HCT116 (cell line): ENCODE measurements at regions not wholly inside any gene's neighbourhood (a gene's known extent, or its start where the extent isn't known, plus 50 kb on each side); places are given as distances from the start of the nearest gene placed in this dataset.

Source experiments
- ATAC-seq: fragments of 200-7000 bp; cut with Tn5 transposase; 2 replicates; pipeline ENCODE4 v1.9.1; 2020; ENCODE audit warnings: mild to moderate bottlenecking, moderate library complexity
- BruUV-seq: library from RNA; stranded (reverse); fragments of 400-500 nt; replicated peaks from 2 replicates; lab custom pipeline; 2021; lab: Mats Ljungman, UMichigan
- CTCF ChIA-PET: fragments of 300-600 bp; sonication (Branson Sonifier 250); formaldehyde crosslinking; loops from one replicate; lab custom pipeline; 2021; ENCODE audit warnings: antibody characterized with exemption; lab: Charles Lee
- POLR2A ChIA-PET: fragments of 300-600, 350-600 bp; sonication (Branson Sonifier 250); formaldehyde crosslinking; loops from one replicate; lab custom pipeline; 2021; ENCODE audit warnings: antibody characterized with exemption; lab: Charles Lee
- RAD21 ChIA-PET, 2 experiments: fragments of 300-600 bp; sonication (Branson Sonifier 250); formaldehyde crosslinking; loops; one replicate each; lab custom pipeline; 2023; ENCODE audit warnings: low total read pairs in 2 of 2; ENCODE audit not compliant: uncharacterized antibody in 2 of 2, unreplicated experiment in 2 of 2, low non-redundant PET in 1 of 2; lab: Charles Lee
- DNase-seq: peaks from one replicate; pipeline ENCODE4 v3.0.0-alpha.2; 2010; ENCODE audit warnings: low read depth, low spot score
- H2AFZ ChIP-seq: fragments of 200-600 bp; shearing (Covaris generic), sonication (generic); 2 replicates; pipeline ENCODE4 v1.6.1; 2017; ENCODE audit warnings: low read depth, mixed run types, mixed read lengths, antibody characterized with exemption, low read length; ENCODE audit not compliant: poor library complexity, severe bottlenecking
- H3K27ac ChIP-seq: 2 replicates; pipeline ENCODE4 v1.5.1; 2012; ENCODE audit warnings: low read depth, low read length
- H3K27me3 ChIP-seq: fragments of 200-600 bp; sonication (generic); 2 replicates; pipeline ENCODE4 v1.6.1; 2016; ENCODE audit warnings: mixed run types, low read length, mixed read lengths; ENCODE audit not compliant: insufficient read depth
- H3K36me3 ChIP-seq, 2 experiments: fragments of 200-500 bp in 1 of 2; fragments of 200-600 bp in 1 of 2; sonication (Bioruptor generic) in 1 of 2; sonication (generic) in 1 of 2; 2 replicates each; pipeline versions ENCODE4 v1.5.1 to v1.6.1; 2014 to 2016; ENCODE audit warnings: low read length in 2 of 2, inconsistent platforms in 1 of 2, mixed read lengths in 1 of 2, mixed run types in 1 of 2; ENCODE audit not compliant: insufficient read depth in 2 of 2, control insufficient read depth in 1 of 2
- H3K4me1 ChIP-seq, 2 experiments: fragments of 200-600 bp in 1 of 2; sonication (generic) in 1 of 2; 2 replicates each; pipeline versions ENCODE4 v1.5.1 to v1.6.1; 2012 to 2017; ENCODE audit warnings: low read length in 2 of 2, inconsistent platforms in 1 of 2, mild to moderate bottlenecking in 1 of 2, mixed read lengths in 1 of 2, mixed run types in 1 of 2, moderate library complexity in 1 of 2; ENCODE audit not compliant: insufficient read depth in 2 of 2, control insufficient read depth in 1 of 2
- H3K4me2 ChIP-seq: fragments of 200-600 bp; sonication (generic); 2 replicates; pipeline ENCODE4 v1.6.1; 2017; ENCODE audit warnings: mixed run types, low read length, mixed read lengths
- H3K4me3 ChIP-seq, 2 experiments: fragments of 200-600 bp in 1 of 2; sonication (generic) in 1 of 2; replicated peaks in 1 of 2; 2 replicates each; pipeline ENCODE4 v1.5.1; 2011 to 2016; ENCODE audit warnings: low read length in 2 of 2, control low read depth in 1 of 2, low read depth in 1 of 2, mild to moderate bottlenecking in 1 of 2, mixed read lengths in 1 of 2, mixed run types in 1 of 2
- H3K79me2 ChIP-seq: fragments of 200-600 bp; sonication (generic); 2 replicates; pipeline ENCODE4 v1.6.1; 2017; ENCODE audit warnings: mild to moderate bottlenecking, mixed run types, low read length, moderate library complexity, mixed read lengths; ENCODE audit not compliant: insufficient read depth
- H3K9ac ChIP-seq: fragments of 200-600 bp; sonication (generic); 2 replicates; pipeline ENCODE4 v1.6.1; 2016; ENCODE audit warnings: low read length, mixed read lengths
- H3K9me2 ChIP-seq: fragments of 200-600 bp; sonication (generic), shearing (Covaris generic); 2 replicates; pipeline ENCODE4 v1.6.1; 2017; ENCODE audit warnings: mixed run types, mild to moderate bottlenecking, moderate library complexity; ENCODE audit not compliant: insufficient read depth
- H3K9me3 ChIP-seq, 2 experiments: fragments of 200-500 bp in 1 of 2; fragments of 200-600 bp in 1 of 2; sonication (Bioruptor generic) in 1 of 2; sonication (generic) in 1 of 2; 2 replicates each; pipeline ENCODE4 v1.6.1; 2014 to 2017; ENCODE audit warnings: low read length in 2 of 2, mixed read lengths in 2 of 2, inconsistent platforms in 1 of 2, low read depth in 1 of 2, mild to moderate bottlenecking in 1 of 2, mixed run types in 1 of 2, moderate library complexity in 1 of 2; ENCODE audit not compliant: control insufficient read depth in 1 of 2, insufficient read depth in 1 of 2
- H4K20me1 ChIP-seq: fragments of 200-600 bp; sonication (generic), shearing (Covaris generic); 2 replicates; pipeline ENCODE4 v1.6.1; 2017; ENCODE audit warnings: mixed run types, mild to moderate bottlenecking, moderate library complexity; ENCODE audit not compliant: insufficient read depth
- EZH2phosphoT487 ChIP-seq: fragments of 200-600 bp; IDR thresholded peaks from 2 replicates; pipeline ENCODE4 v1.6.1; 2018; ENCODE audit warnings: antibody characterized with exemption, borderline replicate concordance
- MAX ChIP-seq: IDR thresholded peaks from 2 replicates; pipeline ENCODE4 v1.6.1; 2012
- POLR2AphosphoS5 ChIP-seq: IDR thresholded peaks from 2 replicates; pipeline ENCODE4 v1.6.1; 2011; ENCODE audit warnings: mild to moderate bottlenecking, low read depth, low read length, moderate library complexity
- RAD21 ChIP-seq: IDR thresholded peaks from 2 replicates; pipeline ENCODE4 v1.6.1; 2012; ENCODE audit warnings: low read depth, mild to moderate bottlenecking
- SRF ChIP-seq: IDR thresholded peaks from 2 replicates; pipeline ENCODE4 v1.6.1; 2012; ENCODE audit warnings: low read depth
- TCF7L2 ChIP-seq: IDR thresholded peaks from 2 replicates; pipeline ENCODE4 v1.7.0; 2011; ENCODE audit warnings: borderline replicate concordance, inconsistent platforms; ENCODE audit not compliant: insufficient read depth, insufficient read length; ENCODE audit errors: extremely low read depth
- intact Hi-C: fragments of 100-400 bp; cut with micrococcal nuclease; formaldehyde crosslinking; loops from 2 replicates; pipeline ENCODE4 v1.10.0; 2022
- TF ChIP-seq, protein P1 (sequence below), 3 experiments: fragments of 200-600 bp in 1 of 3; sonication (generic) in 1 of 3; IDR thresholded peaks in 2 of 3; conservative IDR thresholded peaks in 1 of 3; 2 replicates each; pipeline ENCODE4 v1.5.1; 2012 to 2017; ENCODE audit warnings: low read depth in 2 of 3, low read length in 2 of 3, antibody characterized with exemption in 1 of 3, borderline replicate concordance in 1 of 3, control low read depth in 1 of 3, mild to moderate bottlenecking in 1 of 3, mixed read lengths in 1 of 3, mixed run types in 1 of 3, moderate library complexity in 1 of 3; ENCODE audit not compliant: insufficient read depth in 1 of 3
- TF ChIP-seq, protein P2 (sequence below): IDR thresholded peaks from 2 replicates; pipeline ENCODE4 v1.6.1; 2012; ENCODE audit warnings: low read depth

DNA sequence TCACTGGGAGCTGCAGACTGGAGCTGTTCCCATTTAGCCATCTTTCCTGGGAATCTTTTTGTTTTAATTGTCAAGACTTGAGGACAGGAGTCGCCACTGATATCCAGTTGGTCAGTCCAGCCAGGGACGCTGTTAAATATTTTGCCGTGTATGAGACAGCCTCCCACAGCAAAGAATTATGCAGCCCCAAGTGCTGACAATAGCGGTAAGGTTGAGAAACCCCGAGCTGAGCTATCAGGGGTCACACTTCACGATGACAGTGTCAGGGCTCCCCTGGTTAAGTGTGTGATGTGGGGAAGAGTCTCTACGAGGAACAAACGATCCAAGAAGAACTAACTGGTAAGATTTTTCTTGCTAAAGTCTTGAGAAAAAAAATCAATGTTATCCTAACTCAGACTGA is 372.0 kb upstream of the MPDZ start (continued):
- TF ChIP-seq MAX (no peak), TCF7L2 (no peak)
- TF ChIP-seq, protein P1, sequence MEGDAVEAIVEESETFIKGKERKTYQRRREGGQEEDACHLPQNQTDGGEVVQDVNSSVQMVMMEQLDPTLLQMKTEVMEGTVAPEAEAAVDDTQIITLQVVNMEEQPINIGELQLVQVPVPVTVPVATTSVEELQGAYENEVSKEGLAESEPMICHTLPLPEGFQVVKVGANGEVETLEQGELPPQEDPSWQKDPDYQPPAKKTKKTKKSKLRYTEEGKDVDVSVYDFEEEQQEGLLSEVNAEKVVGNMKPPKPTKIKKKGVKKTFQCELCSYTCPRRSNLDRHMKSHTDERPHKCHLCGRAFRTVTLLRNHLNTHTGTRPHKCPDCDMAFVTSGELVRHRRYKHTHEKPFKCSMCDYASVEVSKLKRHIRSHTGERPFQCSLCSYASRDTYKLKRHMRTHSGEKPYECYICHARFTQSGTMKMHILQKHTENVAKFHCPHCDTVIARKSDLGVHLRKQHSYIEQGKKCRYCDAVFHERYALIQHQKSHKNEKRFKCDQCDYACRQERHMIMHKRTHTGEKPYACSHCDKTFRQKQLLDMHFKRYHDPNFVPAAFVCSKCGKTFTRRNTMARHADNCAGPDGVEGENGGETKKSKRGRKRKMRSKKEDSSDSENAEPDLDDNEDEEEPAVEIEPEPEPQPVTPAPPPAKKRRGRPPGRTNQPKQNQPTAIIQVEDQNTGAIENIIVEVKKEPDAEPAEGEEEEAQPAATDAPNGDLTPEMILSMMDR (IDR thresholded peaks at IDR 0.05 in 2 of 3, conservative IDR thresholded peaks at IDR 0.05 in 1 of 3; ENCODE audit: borderline replicate concordance in 1 of 3, insufficient read depth in 1 of 3, low read depth in 2 of 3, low read length in 2 of 3): no peak
- TF ChIP-seq, all 23 proteins: peak for 0

GRCh38 chr9:13648676-13649075 is 369.2 kb upstream of the MPDZ start:
- no peaks in the 10 kb centered on the region for H3K4me1 ChIP-seq
- H3K9me3 ChIP-seq: no peaks in the 10 kb centered on the region; a peak in 2 of 4 replicates
- H3K9me2 ChIP-seq: no peaks in the 10 kb centered on the region
- H3K4me2 ChIP-seq: no peak overlapping the region
- H3K27me3 ChIP-seq: no peaks in the 10 kb centered on the region
- TF ChIP-seq, protein P2, sequence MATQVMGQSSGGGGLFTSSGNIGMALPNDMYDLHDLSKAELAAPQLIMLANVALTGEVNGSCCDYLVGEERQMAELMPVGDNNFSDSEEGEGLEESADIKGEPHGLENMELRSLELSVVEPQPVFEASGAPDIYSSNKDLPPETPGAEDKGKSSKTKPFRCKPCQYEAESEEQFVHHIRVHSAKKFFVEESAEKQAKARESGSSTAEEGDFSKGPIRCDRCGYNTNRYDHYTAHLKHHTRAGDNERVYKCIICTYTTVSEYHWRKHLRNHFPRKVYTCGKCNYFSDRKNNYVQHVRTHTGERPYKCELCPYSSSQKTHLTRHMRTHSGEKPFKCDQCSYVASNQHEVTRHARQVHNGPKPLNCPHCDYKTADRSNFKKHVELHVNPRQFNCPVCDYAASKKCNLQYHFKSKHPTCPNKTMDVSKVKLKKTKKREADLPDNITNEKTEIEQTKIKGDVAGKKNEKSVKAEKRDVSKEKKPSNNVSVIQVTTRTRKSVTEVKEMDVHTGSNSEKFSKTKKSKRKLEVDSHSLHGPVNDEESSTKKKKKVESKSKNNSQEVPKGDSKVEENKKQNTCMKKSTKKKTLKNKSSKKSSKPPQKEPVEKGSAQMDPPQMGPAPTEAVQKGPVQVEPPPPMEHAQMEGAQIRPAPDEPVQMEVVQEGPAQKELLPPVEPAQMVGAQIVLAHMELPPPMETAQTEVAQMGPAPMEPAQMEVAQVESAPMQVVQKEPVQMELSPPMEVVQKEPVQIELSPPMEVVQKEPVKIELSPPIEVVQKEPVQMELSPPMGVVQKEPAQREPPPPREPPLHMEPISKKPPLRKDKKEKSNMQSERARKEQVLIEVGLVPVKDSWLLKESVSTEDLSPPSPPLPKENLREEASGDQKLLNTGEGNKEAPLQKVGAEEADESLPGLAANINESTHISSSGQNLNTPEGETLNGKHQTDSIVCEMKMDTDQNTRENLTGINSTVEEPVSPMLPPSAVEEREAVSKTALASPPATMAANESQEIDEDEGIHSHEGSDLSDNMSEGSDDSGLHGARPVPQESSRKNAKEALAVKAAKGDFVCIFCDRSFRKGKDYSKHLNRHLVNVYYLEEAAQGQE: no peak
- TF ChIP-seq EZH2phosphoT487: no peak
- TF ChIP-seq SRF: no peak
- TF ChIP-seq RAD21: no peak
- no peak for TF ChIP-seq POLR2AphosphoS5
- no peaks in the 10 kb centered on the region for H3K79me2 ChIP-seq
- DNase-seq (no peak), ATAC-seq (no peak)
- no peaks in the 10 kb centered on the region for H3K36me3 ChIP-seq
- no peak overlapping the region for H3K4me3 ChIP-seq
- no peaks in the 10 kb centered on the region for H4K20me1 ChIP-seq
- no peak overlapping the region for H2AFZ ChIP-seq
- no peak overlapping the region for H3K27ac ChIP-seq
- intact Hi-C loops: no loop called here
- ChIA-PET CTCF (no interaction called here), RAD21 (no interaction called here), POLR2A (no interaction called here)
- no peak overlapping the region for H3K9ac ChIP-seq
- no TSS peak for BruUV-seq
